Neuronal stem cell (in vitro differentiated cells): ENCODE measurements at regions not wholly inside any gene's neighbourhood (a gene's known extent, or its start where the extent isn't known, plus 50 kb on each side); places are given as distances from the start of the nearest gene placed in this dataset.

Experiments used
- DNase-seq: peaks from one replicate; pipeline ENCODE4 v3.0.0-alpha.2; 2013; ENCODE audit warnings: low spot score
- H2AFZ ChIP-seq: one replicate; pipeline ENCODE4 v1.6.1; 2013; ENCODE audit warnings: mild to moderate bottlenecking, low read length, inconsistent platforms
- H2AK5ac ChIP-seq: 2 replicates; pipeline ENCODE4 v1.6.1; 2013; ENCODE audit warnings: low read depth, mild to moderate bottlenecking, inconsistent platforms, low read length, moderate library complexity, mixed read lengths
- H2BK120ac ChIP-seq: 2 replicates; pipeline ENCODE4 v1.6.1; 2013; ENCODE audit warnings: low read depth, mild to moderate bottlenecking, inconsistent platforms, low read length, moderate library complexity, mixed read lengths
- H2BK12ac ChIP-seq: one replicate; pipeline ENCODE4 v1.6.1; 2013; ENCODE audit warnings: low read length, inconsistent platforms
- H2BK15ac ChIP-seq: 2 replicates; pipeline ENCODE4 v1.6.1; 2013; ENCODE audit warnings: mild to moderate bottlenecking, low read length, inconsistent platforms, mixed read lengths
- H2BK5ac ChIP-seq: one replicate; pipeline ENCODE4 v1.6.1; 2013; ENCODE audit warnings: inconsistent platforms, mild to moderate bottlenecking, low read length, moderate library complexity
- H3K14ac ChIP-seq: one replicate; pipeline ENCODE4 v1.6.1; 2013; ENCODE audit warnings: low read length, inconsistent platforms
- H3K18ac ChIP-seq: 2 replicates; pipeline ENCODE4 v1.6.1; 2013; ENCODE audit warnings: low read length, inconsistent platforms
- H3K23ac ChIP-seq: 2 replicates; pipeline ENCODE4 v1.6.1; 2013; ENCODE audit warnings: low read depth, mild to moderate bottlenecking, mixed read lengths, low read length, inconsistent platforms; ENCODE audit not compliant: poor library complexity
- H3K27ac ChIP-seq: replicated peaks from 3 replicates; pipeline ENCODE4 v1.5.1; 2013; ENCODE audit warnings: low read length, inconsistent platforms
- H3K27me3 ChIP-seq, 3 experiments: 2 replicates each; pipeline ENCODE4 v1.6.1; 2013; ENCODE audit warnings: low read length in 3 of 3, mild to moderate bottlenecking in 2 of 3, inconsistent platforms in 1 of 3, low read depth in 1 of 3, mixed read lengths in 1 of 3, moderate library complexity in 1 of 3; ENCODE audit not compliant: control insufficient read depth in 3 of 3, insufficient read depth in 3 of 3
- H3K36me3 ChIP-seq, 2 donors: replicated peaks in 1 of 2; 2 replicates each; pipeline ENCODE4 v1.6.1; 2013; ENCODE audit warnings: low read length in 2 of 2; ENCODE audit not compliant: control insufficient read depth in 2 of 2, insufficient read depth in 2 of 2
- H3K4ac ChIP-seq: 2 replicates; pipeline ENCODE4 v1.6.1; 2013; ENCODE audit warnings: inconsistent platforms, mild to moderate bottlenecking, low read length, moderate library complexity
- H3K4me1 ChIP-seq, 2 donors: 1 replicate in 1 of 2; 2 replicates in 1 of 2; pipeline ENCODE4 v1.6.1; 2013; ENCODE audit warnings: low read length in 2 of 2, low read depth in 1 of 2; ENCODE audit not compliant: control insufficient read depth in 2 of 2, insufficient read depth in 1 of 2
- H3K4me2 ChIP-seq: one replicate; pipeline ENCODE4 v1.6.1; 2013; ENCODE audit warnings: mild to moderate bottlenecking, low read length, inconsistent platforms; ENCODE audit not compliant: insufficient read depth, poor library complexity, severe bottlenecking
- H3K4me3 ChIP-seq, 2 donors: 2 replicates each; pipeline ENCODE4 v1.5.1; 2013; ENCODE audit warnings: low read length in 2 of 2, mild to moderate bottlenecking in 2 of 2, inconsistent platforms in 1 of 2, moderate library complexity in 1 of 2
- H3K79me1 ChIP-seq: one replicate; pipeline ENCODE4 v1.6.1; 2013; ENCODE audit warnings: low read depth, mild to moderate bottlenecking, inconsistent platforms, low read length, moderate library complexity
- H3K9ac ChIP-seq: one replicate; pipeline ENCODE4 v1.6.1; 2013; ENCODE audit warnings: mild to moderate bottlenecking, low read depth, low read length, inconsistent platforms; ENCODE audit not compliant: poor library complexity
- H3K9me3 ChIP-seq, 2 donors: replicated peaks in 1 of 2; 2 replicates each; pipeline versions ENCODE3 to v1.6.1; 2013; ENCODE audit warnings: low read length in 2 of 2, mild to moderate bottlenecking in 2 of 2, inconsistent platforms in 1 of 2, low read depth in 1 of 2, mixed read lengths in 1 of 2, moderate library complexity in 1 of 2; ENCODE audit not compliant: control insufficient read depth in 2 of 2, insufficient read depth in 1 of 2
- H4K8ac ChIP-seq: one replicate; pipeline ENCODE4 v1.6.1; 2013; ENCODE audit warnings: low read depth, mild to moderate bottlenecking, inconsistent platforms, low read length, moderate library complexity
- H4K91ac ChIP-seq: one replicate; pipeline ENCODE4 v1.6.1; 2013; ENCODE audit warnings: low read length, low read depth, mild to moderate bottlenecking, inconsistent platforms; ENCODE audit not compliant: poor library complexity
- WGBS, 2 donors: extraction: QIAGEN DNeasy Blood & Tissue Kit; methylation state at CpG; one replicate each; pipeline ENCODE4 v1.1.7; 2013; ENCODE audit warnings: missing lambda C conversion rate in 2 of 2, mixed read lengths in 1 of 2; ENCODE audit not compliant: insufficient read length in 2 of 2, insufficient replicate concordance in 1 of 2; ENCODE audit errors: extremely low coverage in 2 of 2; 5-methylcytosine and 5-hydroxymethylcytosine counted together

- Histone ChIP-seq H3K4me2 (no peak overlapping the region), H2BK15ac (no peak overlapping the region), H4K8ac (no peak overlapping the region), H2BK12ac (no peak overlapping the region), H3K4me3 (no peak overlapping the region), H3K36me3 (no peaks in the 10 kb centered on the region), H2AK5ac (peak overlapping the region; percentile 49), H3K9me3 (peaks cover 0 to 9% of the 10 kb centered on the region in 2 donors), H3K18ac (peak overlapping the region; percentile 68), H3K27ac (peak overlapping the region; percentile 17), H3K4me1 (peaks cover 38 to 43% of the 10 kb centered on the region in 2 donors), H3K14ac (no peak overlapping the region), H3K79me1 (no peaks in the 10 kb centered on the region), H3K4ac (no peak overlapping the region), H3K23ac (no peak overlapping the region), H4K91ac (peak overlapping the region; percentile 13), H2BK5ac (peak overlapping the region; percentile 83), H2BK120ac (no peak overlapping the region), H3K9ac (no peak overlapping the region), H2AFZ (peak overlapping the region; percentile 86), H3K27me3 (no peaks in the 10 kb centered on the region)
- no peak for DNase-seq
- no CpG with 5 or more reads among the region's 16 CpGs for WGBS, 2 donors
These were observed 288.4 kb downstream of the SOX11 start for GRCh38 chr2:5980450-5981190.

GRCh38 chr2:5982193-5982902, 290.2 kb downstream of the SOX11 start:
- H2AK5ac ChIP-seq = no peak overlapping the region
- no peak overlapping the region for H3K9ac ChIP-seq
- no peak overlapping the region for H4K91ac ChIP-seq
- no peak overlapping the region for H2BK5ac ChIP-seq
- no peak overlapping the region for H3K4ac ChIP-seq
- peak overlapping the region; percentile 49 for H3K18ac ChIP-seq
- H3K9me3 ChIP-seq = peaks cover 0 to 9% of the 10 kb centered on the region in 2 donors
- no peaks in the 10 kb centered on the region for H3K27me3 ChIP-seq
- H2AFZ ChIP-seq = peak overlapping the region; percentile 86
- WGBS, 2 donors = no CpG with 5 or more reads among the region's 16 CpGs
- no peak overlapping the region for H3K14ac ChIP-seq
- no peak overlapping the region for H3K4me2 ChIP-seq
- DNase-seq = no peak
- H3K79me1 ChIP-seq = no peaks in the 10 kb centered on the region
- H4K8ac ChIP-seq = no peak overlapping the region
- peak overlapping the region in 1 of 2 donors; percentile 38 for H3K4me3 ChIP-seq
- no peak overlapping the region for H2BK120ac ChIP-seq
- peaks cover 37 to 41% of the 10 kb centered on the region in 2 donors for H3K4me1 ChIP-seq
- no peak overlapping the region for H2BK12ac ChIP-seq
- H3K27ac ChIP-seq = peak overlapping the region; percentile 82
- H3K36me3 ChIP-seq = no peaks in the 10 kb centered on the region
- no peak overlapping the region for H3K23ac ChIP-seq
- H2BK15ac ChIP-seq = no peak overlapping the region

- no CpG with 5 or more reads among the region's 11 CpGs for WGBS, 2 donors
- no peak overlapping the region for H2AK5ac ChIP-seq
- H3K27me3 ChIP-seq = no peaks in the 10 kb centered on the region
- no peak overlapping the region for H2BK12ac ChIP-seq
- no peak overlapping the region for H3K23ac ChIP-seq
- H3K79me1 ChIP-seq = no peaks in the 10 kb centered on the region
- H2AFZ ChIP-seq = peak overlapping the region; percentile 63
- H3K4me2 ChIP-seq = no peak overlapping the region
- peak overlapping the region; percentile 82 for H3K27ac ChIP-seq
- peak overlapping the region; percentile 9 for H3K18ac ChIP-seq
- H3K4ac ChIP-seq = no peak overlapping the region
- DNase-seq = no peak
- no peak overlapping the region for H2BK5ac ChIP-seq
- H3K9me3 ChIP-seq = peaks cover 0 to 9% of the 10 kb centered on the region in 2 donors
- H3K14ac ChIP-seq = no peak overlapping the region
- H4K8ac ChIP-seq = no peak overlapping the region
- H4K91ac ChIP-seq = no peak overlapping the region
- peak overlapping the region in 1 of 2 donors; percentile 38 for H3K4me3 ChIP-seq
- no peak overlapping the region for H2BK15ac ChIP-seq
- H3K4me1 ChIP-seq = peaks cover 37 to 43% of the 10 kb centered on the region in 2 donors
- H3K9ac ChIP-seq = no peak overlapping the region
- H2BK120ac ChIP-seq = no peak overlapping the region
- H3K36me3 ChIP-seq = no peaks in the 10 kb centered on the region
These were observed 290.7 kb downstream of the SOX11 start for GRCh38 chr2:5982903-5983265.
